NCI-H510A treated with DMSO at 0.1 percent for 48 hours (cell line): ENCODE measurements at regions not wholly inside any gene's neighbourhood (a gene's known extent, or its start where the extent isn't known, plus 50 kb on each side); places are given as distances from the start of the nearest gene placed in this dataset.
A peak's percentile ranks its signal among the peaks of the same experiment; 100 is the strongest.
"Not testable (repeated sequence)": the region's sequence is repeated elsewhere in the genome, so short reads cannot be mapped to it uniquely, and the experiment has no call there.

Source experiments
- DNase-seq: peaks from one replicate; lab custom pipeline; 2025; lab: John Stamatoyannopoulos, UW

- no peak for DNase-seq
Measured at GRCh38 chr10:108962172-108962571, 961.1 kb downstream of the XPNPEP1 start.

GRCh38 chr10:108957681-108958080 lies 965.6 kb downstream of the XPNPEP1 start:
- no peak for DNase-seq

GRCh38 chr10:108956149-108956548 lies 967.2 kb downstream of the XPNPEP1 start:
- no peak for DNase-seq

GRCh38 chr10:108920029-108920428 lies 1003.3 kb downstream of the XPNPEP1 start:
- not testable (repeated sequence) for DNase-seq

- DNase-seq, result no peak
Measured at GRCh38 chr10:108913300-108913699, 1010.0 kb downstream of the XPNPEP1 start.

GRCh38 chr10:108911814-108912541 lies 1011.3 kb downstream of the XPNPEP1 start:
- peak; percentile 4 for DNase-seq

GRCh38 chr10:108908096-108908495 lies 1015.2 kb downstream of the XPNPEP1 start:
- no peak for DNase-seq

- no peak for DNase-seq
Measured at GRCh38 chr10:108905821-108906220, 1017.5 kb downstream of the XPNPEP1 start.

GRCh38 chr10:108905171-108905570 lies 1018.1 kb downstream of the XPNPEP1 start:
- DNase-seq, result no peak

GRCh38 chr10:108904163-108904838 lies 1019.0 kb downstream of the XPNPEP1 start:
- DNase-seq, result no peak

GRCh38 chr10:108902619-108903285 lies 1020.6 kb downstream of the XPNPEP1 start:
- no peak for DNase-seq

- no peak for DNase-seq
Measured at GRCh38 chr10:108901781-108902618, 1021.3 kb downstream of the XPNPEP1 start.

- DNase-seq, result no peak
Measured at GRCh38 chr10:108899670-108900069, 1023.6 kb downstream of the XPNPEP1 start.

- no peak for DNase-seq
Measured at GRCh38 chr10:108894402-108895301, 1028.7 kb downstream of the XPNPEP1 start.

GRCh38 chr10:108877095-108877561 lies 1046.2 kb downstream of the XPNPEP1 start:
- no peak for DNase-seq

- no peak for DNase-seq
Measured at GRCh38 chr10:108872854-108873253, 1050.5 kb downstream of the XPNPEP1 start.

GRCh38 chr10:108868881-108869280 lies 1054.4 kb downstream of the XPNPEP1 start:
- DNase-seq, result no peak

GRCh38 chr10:108862676-108863350 lies 1060.5 kb downstream of the XPNPEP1 start:
- DNase-seq, result no peak

- no peak for DNase-seq
Measured at GRCh38 chr10:108861181-108861754, 1062.0 kb downstream of the XPNPEP1 start.

- no peak for DNase-seq
Measured at GRCh38 chr10:108852211-108852610, 1071.1 kb downstream of the XPNPEP1 start.
